AG09309 (cell line): ENCODE measurements at regions not wholly inside any gene's neighbourhood (a gene's known extent, or its start where the extent isn't known, plus 50 kb on each side); places are given as distances from the start of the nearest gene placed in this dataset.

Experiments used
- DNase-seq: peaks from one replicate; pipeline ENCODE4 v3.0.0-alpha.2; 2010; ENCODE audit warnings: low read depth
- H3K4me3 ChIP-seq: 2 replicates; pipeline ENCODE4 v1.5.1; 2011; ENCODE audit warnings: mild to moderate bottlenecking, low read depth, low read length, moderate library complexity; ENCODE audit not compliant: control insufficient read depth
- TF ChIP-seq, protein P1 (sequence below): IDR thresholded peaks from 2 replicates; pipeline ENCODE4 v1.5.1; 2011; ENCODE audit warnings: mild to moderate bottlenecking, low read depth, low read length, inconsistent platforms; ENCODE audit not compliant: insufficient read depth, control insufficient read depth; ENCODE audit errors: missing control alignments

DNA sequence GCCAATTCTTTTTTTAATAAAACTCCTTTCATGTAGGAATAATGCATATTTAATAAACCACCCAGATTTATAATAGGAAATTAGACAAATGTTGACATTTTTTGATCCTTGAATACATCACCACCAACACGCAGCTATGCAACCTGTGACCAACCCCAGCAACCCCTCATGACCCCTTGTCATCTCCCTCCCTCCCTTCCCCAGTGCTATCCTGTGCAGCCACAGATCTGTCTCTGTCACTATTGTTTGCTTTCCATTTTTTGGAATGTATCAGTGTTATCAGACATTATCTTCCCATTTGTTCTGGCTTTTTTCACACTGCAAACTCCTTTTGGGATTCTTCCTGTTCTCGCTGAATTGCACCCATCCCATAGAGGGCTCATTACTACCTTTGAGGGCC is 114.1 kb downstream of the VPREB1 start:
- TF ChIP-seq, protein P1, sequence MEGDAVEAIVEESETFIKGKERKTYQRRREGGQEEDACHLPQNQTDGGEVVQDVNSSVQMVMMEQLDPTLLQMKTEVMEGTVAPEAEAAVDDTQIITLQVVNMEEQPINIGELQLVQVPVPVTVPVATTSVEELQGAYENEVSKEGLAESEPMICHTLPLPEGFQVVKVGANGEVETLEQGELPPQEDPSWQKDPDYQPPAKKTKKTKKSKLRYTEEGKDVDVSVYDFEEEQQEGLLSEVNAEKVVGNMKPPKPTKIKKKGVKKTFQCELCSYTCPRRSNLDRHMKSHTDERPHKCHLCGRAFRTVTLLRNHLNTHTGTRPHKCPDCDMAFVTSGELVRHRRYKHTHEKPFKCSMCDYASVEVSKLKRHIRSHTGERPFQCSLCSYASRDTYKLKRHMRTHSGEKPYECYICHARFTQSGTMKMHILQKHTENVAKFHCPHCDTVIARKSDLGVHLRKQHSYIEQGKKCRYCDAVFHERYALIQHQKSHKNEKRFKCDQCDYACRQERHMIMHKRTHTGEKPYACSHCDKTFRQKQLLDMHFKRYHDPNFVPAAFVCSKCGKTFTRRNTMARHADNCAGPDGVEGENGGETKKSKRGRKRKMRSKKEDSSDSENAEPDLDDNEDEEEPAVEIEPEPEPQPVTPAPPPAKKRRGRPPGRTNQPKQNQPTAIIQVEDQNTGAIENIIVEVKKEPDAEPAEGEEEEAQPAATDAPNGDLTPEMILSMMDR = no peak
- H3K4me3 ChIP-seq = no peak overlapping the region

DNA sequence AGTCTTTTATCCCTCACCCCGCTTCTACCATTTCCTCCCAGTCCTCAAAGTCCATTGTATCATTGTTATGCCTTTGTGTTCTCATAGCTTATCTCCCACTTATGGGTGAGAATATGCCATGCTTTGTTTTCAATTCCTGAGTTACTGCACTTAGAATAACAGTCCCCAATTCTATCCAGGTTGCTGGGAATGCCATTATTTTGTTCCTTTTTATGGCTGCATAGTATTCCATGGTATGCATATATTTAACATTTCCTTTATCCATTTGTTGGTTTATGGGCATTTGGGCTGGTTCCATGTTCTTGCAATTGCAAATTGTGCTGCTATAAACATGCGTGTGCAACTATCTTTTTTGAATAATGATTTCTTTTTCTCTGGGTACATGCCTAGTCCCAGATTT is 114.9 kb downstream of the VPREB1 start:
- no peak overlapping the region for H3K4me3 ChIP-seq
- TF ChIP-seq, protein P1 = no peak
- DNase-seq = no peak

More for the DNA sequence above, 114.1 kb downstream of the VPREB1 start:
- DNase-seq = no peak

DNA sequence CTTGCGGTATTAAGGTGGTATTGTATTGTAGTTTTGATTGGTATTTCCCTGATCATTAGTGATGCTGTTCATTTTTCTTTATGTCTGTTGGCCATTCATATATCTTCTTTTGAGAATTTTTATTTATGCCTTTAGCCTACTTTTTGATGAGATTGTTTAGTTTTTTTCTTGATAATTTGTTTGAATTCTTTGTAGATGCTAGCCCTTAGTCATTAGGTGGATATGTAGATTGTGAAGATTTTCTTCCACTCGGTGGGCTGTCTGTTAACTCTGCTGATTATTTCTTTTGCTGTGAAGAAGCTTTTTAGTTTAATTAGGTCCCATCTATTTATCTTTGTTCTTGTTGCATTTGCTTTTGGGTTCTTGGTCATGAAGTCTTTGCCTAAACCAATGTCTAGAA is 115.4 kb downstream of the VPREB1 start:
- DNase-seq = no peak
- H3K4me3 ChIP-seq = no peak overlapping the region
- TF ChIP-seq, protein P1 = no peak

DNA sequence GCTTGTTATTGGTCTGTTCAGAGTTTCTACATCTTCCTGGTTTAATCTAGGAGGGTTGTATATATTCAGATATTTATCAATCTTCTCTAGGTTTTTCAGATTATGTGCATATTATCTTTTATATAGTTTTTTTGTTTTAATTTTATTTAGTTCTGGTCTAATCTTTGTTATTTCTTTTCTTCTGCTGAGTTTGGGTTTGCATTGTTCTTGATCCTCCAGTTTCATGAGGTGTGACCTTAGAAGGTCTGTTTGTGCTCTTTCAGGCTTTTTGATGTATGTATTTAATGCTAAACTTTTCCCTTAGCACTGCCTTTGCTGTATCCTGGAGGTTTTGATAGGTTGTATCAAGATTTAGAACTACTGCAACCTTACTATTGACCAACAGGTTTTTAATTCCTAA is 117.7 kb downstream of the VPREB1 start:
- no peak for DNase-seq
- TF ChIP-seq, protein P1 = no peak
- H3K4me3 ChIP-seq = no peak overlapping the region

DNA sequence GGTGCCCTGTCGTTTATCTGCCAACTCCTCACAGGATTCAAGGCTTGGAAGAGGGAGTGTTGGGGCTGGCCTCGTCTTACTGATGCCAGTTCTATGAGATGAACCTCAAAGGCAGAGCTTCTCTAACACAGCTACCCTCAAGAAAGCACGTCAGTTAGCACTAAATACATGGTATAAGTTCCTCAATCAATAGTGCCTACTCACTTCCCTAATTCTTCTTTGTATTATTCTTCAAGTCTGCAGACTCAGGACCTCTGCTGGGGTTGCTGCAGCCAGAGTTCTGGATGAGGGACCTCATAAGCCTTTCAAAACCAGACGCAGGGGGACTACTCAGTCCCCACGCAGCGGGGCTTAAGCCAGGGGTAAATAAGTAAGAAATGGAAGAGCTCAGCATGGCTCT is 118.3 kb downstream of the VPREB1 start:
- TF ChIP-seq, protein P1 = no peak
- DNase-seq = no peak
- no peak overlapping the region for H3K4me3 ChIP-seq

DNA sequence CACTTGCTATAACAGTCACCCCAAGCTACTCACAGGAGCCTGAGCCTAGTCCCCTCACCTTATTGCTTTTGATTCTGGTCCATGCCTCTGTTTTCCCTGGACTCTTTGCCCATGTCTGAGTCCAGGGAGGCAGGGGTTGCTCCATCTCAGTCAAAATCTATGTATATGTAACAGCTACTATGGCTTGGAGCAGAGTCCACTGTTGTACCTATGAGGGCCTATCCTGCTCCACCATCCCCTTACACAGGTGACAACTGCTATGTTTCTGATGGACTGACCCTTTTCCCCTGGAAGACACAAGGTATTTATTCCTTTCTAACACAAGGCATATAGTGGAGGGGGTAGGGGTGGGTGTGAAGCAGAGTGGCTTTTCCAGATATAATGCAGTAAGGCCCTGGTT is 119.6 kb downstream of the VPREB1 start:
- DNase-seq = no peak
- TF ChIP-seq, protein P1 = no peak
- no peak overlapping the region for H3K4me3 ChIP-seq

DNA sequence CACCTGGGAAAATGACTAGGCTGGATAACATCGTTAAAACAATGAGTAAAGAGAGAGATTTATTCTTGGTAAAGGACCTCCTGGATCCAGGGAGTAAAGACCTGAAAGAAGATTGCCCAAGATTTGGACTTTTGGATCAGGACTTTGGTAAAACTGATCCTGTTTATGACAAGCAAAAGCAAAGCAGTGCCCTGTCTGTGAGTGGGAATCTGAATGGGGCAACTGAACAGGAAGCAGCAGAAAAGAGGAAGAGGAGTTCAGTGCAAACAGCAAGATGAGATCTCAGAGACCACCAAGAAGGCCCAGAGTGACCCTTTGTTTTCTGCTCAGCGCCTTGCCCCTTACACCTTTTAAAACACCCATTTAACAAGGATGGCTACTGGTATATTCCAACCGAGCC is 122.0 kb downstream of the VPREB1 start:
- no peak overlapping the region for H3K4me3 ChIP-seq
- DNase-seq = no peak
- TF ChIP-seq, protein P1 = no peak
